T-helper 17 cell (primary cell): ENCODE measurements at regions not wholly inside any gene's neighbourhood (a gene's known extent, or its start where the extent isn't known, plus 50 kb on each side); places are given as distances from the start of the nearest gene placed in this dataset.
A peak's percentile ranks its signal among the peaks of the same experiment; 100 is the strongest.
"Not testable (repeated sequence)": the region's sequence is repeated elsewhere in the genome, so short reads cannot be mapped to it uniquely, and the experiment has no call there.

Source experiments
- ATAC-seq: fragments of 150-1000 bp; cut with Tn5 transposase; 2 replicates; pipeline ENCODE4 v1.10.0; 2021; ENCODE audit warnings: mild to moderate bottlenecking, moderate library complexity
- DNase-seq, 3 donors: peaks; one replicate each; pipeline versions ENCODE4 v3.0.0 to v3.0.0-alpha.2; 2020 to 2021
- H3K9me3 ChIP-seq: one replicate; pipeline ENCODE4 v1.7.0; 2013; ENCODE audit warnings: low read length, mild to moderate bottlenecking; ENCODE audit not compliant: control insufficient read depth, poor library complexity, severe bottlenecking
- H3K27ac Mint-ChIP-seq: one replicate; pipeline ENCODE4 v1.8.0; 2022; ENCODE audit warnings: mild to moderate bottlenecking, moderate library complexity, mixed read lengths
- H3K27me3 Mint-ChIP-seq: one replicate; pipeline ENCODE4 v1.8.0; 2022; ENCODE audit warnings: mixed read lengths
- H3K36me3 Mint-ChIP-seq: one replicate; pipeline ENCODE4 v1.8.0; 2022; ENCODE audit warnings: low read depth, mixed read lengths
- H3K4me1 Mint-ChIP-seq: one replicate; pipeline ENCODE4 v1.8.0; 2022; ENCODE audit warnings: mild to moderate bottlenecking, mixed read lengths
- H3K4me3 Mint-ChIP-seq: one replicate; pipeline ENCODE4 v1.8.0; 2022; ENCODE audit warnings: mild to moderate bottlenecking, moderate library complexity, mixed read lengths

DNA sequence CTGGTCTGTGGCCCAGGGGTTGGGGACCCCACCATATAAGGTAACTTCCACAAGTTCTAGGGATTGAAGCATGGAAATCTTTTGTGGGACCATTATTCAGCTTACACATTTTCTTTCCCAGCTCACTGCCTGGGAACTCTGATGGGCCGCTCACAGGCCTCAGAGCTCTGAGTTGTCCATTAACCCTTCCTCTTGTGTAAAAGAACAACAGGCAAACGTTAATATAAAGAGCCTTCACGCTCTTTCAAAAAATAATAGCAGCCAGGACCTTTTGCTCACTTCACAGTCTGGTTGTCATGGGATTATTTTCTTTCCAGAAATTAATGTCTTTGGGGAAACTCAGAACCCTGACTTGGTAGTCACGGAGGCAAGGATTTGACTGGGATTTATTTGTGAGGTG, 443.3 kb downstream of the AGTPBP1 start:
- H3K36me3 Mint-ChIP-seq = no peaks in the 10 kb centered on the region
- no peak overlapping the region for H3K27ac Mint-ChIP-seq
- H3K27me3 Mint-ChIP-seq = peaks cover under 1% of the 10 kb centered on the region
- H3K9me3 ChIP-seq = no peaks in the 10 kb centered on the region
- H3K4me3 Mint-ChIP-seq = no peak overlapping the region
- ATAC-seq (no peak), DNase-seq (no peak)
- no peaks in the 10 kb centered on the region for H3K4me1 Mint-ChIP-seq

DNA sequence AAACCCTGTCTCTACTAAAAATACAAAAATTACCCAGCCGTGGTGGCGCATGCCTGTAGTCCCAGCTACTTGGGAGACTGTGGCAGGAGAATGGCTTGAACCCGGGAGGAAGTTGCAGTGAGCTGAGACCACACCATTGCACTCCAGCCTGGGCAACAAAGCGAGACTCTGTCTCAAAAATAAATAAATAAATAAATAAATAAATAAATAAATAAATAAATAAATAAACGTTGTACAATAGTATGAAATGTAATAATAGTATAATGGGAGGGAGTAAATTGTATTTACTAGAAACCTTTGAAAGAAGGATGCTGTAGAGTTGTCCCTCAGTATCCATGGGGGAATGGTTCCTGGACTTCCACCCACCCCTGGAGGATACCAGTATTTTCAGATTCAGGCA, 446.5 kb downstream of the AGTPBP1 start:
- not testable (repeated sequence) for H3K36me3 Mint-ChIP-seq, H3K27ac Mint-ChIP-seq

DNA sequence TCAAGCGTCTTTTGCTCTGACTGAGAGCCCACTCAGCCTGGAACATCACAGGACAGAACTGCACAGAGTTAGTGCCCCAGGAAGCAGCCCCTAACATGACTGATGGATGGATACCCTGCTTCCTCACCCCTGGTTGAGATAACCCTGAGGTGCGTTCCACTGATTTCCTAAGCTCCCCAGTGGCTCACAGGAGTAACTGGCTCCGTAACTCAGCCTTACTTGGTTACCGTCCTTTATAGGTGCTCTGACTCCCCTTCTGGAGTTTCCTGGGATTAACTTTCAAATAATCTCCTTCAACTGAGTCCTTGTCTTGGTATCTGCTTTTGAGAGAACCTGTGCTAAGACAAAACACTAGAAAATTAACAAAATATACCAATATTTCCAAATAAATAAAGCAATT, 449.5 kb downstream of the AGTPBP1 start:
- ATAC-seq (no peak), DNase-seq (no peak)
- no peak overlapping the region for H3K4me3 Mint-ChIP-seq
- no peaks in the 10 kb centered on the region for H3K9me3 ChIP-seq
- no peaks in the 10 kb centered on the region for H3K36me3 Mint-ChIP-seq
- H3K27me3 Mint-ChIP-seq = peaks cover 11% of the 10 kb centered on the region
- H3K27ac Mint-ChIP-seq = no peak overlapping the region
- H3K4me1 Mint-ChIP-seq = peaks cover 8% of the 10 kb centered on the region

More for the DNA sequence above, 446.5 kb downstream of the AGTPBP1 start:
- DNase-seq, H3K9me3 ChIP-seq, H3K4me3 Mint-ChIP-seq, ATAC-seq, H3K4me1 Mint-ChIP-seq: not testable (repeated sequence)
- H3K27me3 Mint-ChIP-seq = peaks cover 11% of the 10 kb centered on the region

DNA sequence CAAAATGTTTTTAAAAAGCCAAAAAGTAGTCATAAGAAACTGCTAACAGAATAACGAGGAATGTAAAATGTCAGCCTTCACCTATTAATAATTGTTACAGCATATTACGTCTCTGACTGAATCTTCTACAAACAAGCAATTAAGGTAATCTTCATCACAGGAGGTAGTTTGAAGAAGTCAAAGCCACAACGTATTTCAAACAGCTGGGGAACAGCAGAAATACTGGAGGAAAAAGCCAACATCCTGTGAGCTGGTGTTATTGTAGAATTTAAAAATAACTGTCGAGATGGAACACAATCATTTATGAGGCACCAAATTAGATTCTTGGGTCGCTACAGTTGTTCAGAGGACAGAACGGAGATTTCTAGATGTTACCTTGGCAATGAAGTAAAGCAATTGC, 450.5 kb downstream of the AGTPBP1 start:
- no peak for ATAC-seq
- no peaks in the 10 kb centered on the region for H3K36me3 Mint-ChIP-seq

DNA sequence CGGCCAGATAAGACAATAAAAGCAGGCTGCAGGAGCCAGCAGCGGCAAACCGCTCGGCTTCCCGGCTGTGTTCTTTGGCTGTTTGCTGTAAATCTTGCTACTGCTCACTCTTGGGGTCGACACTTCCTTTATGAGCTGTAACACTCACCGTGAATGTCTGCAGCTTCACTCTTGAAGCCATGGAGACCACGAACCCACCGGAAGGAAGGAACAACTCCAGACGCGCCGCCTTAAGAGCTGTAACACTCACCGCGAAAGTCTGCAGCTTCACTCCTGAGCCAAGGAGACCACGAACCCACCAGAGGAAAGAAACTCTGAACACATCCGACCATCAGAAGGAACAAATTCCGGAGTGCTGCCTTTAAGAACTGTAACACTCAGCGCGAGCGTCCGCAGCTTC, 451.7 kb downstream of the AGTPBP1 start:
- peaks cover 8% of the 10 kb centered on the region for H3K4me1 Mint-ChIP-seq
- H3K36me3 Mint-ChIP-seq = no peaks in the 10 kb centered on the region
- no peaks in the 10 kb centered on the region for H3K9me3 ChIP-seq
- H3K4me3 Mint-ChIP-seq = no peak overlapping the region
- no peak for DNase-seq
- peak; percentile 18 for ATAC-seq
- H3K27ac Mint-ChIP-seq = no peak overlapping the region
- H3K27me3 Mint-ChIP-seq = peaks cover 11% of the 10 kb centered on the region

More for the DNA sequence above, 450.5 kb downstream of the AGTPBP1 start:
- DNase-seq = no peak
- no peaks in the 10 kb centered on the region for H3K9me3 ChIP-seq
- no peak overlapping the region for H3K4me3 Mint-ChIP-seq
- no peak overlapping the region for H3K27ac Mint-ChIP-seq
- H3K27me3 Mint-ChIP-seq = peaks cover 11% of the 10 kb centered on the region
- peaks cover 8% of the 10 kb centered on the region for H3K4me1 Mint-ChIP-seq

DNA sequence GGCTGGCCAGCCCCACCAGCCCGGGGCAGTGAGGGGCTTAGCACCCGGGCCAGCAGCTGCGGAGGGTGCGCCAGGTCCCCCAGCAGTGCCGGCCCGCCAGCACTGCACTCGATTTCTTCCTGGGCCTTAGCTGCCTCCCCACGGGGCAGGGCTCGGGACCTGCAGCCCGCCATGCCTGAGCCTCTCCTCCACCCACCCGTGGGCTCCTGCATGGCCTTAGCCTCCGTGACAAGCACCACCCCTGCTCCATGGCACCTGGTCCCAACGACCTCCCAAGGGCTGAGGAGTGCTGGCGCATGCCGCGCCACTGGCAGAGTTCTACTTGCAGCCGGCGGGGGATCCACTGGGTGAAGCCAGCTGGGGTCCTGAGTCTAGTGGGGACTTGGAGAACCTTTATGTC, 452.6 kb downstream of the AGTPBP1 start:
- H3K4me3 Mint-ChIP-seq = no peak overlapping the region
- H3K36me3 Mint-ChIP-seq = no peaks in the 10 kb centered on the region
- DNase-seq (no peak), ATAC-seq (no peak)
- H3K9me3 ChIP-seq = no peaks in the 10 kb centered on the region
- H3K4me1 Mint-ChIP-seq = peaks cover 8% of the 10 kb centered on the region
- H3K27me3 Mint-ChIP-seq = peaks cover 11% of the 10 kb centered on the region
- H3K27ac Mint-ChIP-seq = no peak overlapping the region

DNA sequence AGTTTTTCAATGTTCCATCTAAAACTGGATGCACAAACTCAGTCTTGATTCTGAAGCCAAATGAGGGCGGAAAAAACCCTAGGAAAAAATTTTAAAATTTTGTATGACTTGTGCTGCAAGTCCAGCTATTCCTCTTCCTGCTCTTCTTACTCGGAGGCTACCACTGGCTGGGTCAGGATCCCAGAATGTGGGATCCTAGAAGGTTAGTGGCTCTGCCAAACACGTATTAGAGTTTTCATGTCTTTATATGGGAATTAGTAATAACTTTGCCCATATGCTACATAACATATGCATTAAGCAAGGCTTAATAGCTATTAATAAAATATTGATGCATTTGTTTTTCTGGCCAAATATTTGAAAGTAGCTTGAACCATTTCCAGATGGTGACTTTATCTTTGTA, 458.3 kb downstream of the AGTPBP1 start:
- no peak for ATAC-seq
- no peak for DNase-seq
- H3K27me3 Mint-ChIP-seq = no peaks in the 10 kb centered on the region

DNA sequence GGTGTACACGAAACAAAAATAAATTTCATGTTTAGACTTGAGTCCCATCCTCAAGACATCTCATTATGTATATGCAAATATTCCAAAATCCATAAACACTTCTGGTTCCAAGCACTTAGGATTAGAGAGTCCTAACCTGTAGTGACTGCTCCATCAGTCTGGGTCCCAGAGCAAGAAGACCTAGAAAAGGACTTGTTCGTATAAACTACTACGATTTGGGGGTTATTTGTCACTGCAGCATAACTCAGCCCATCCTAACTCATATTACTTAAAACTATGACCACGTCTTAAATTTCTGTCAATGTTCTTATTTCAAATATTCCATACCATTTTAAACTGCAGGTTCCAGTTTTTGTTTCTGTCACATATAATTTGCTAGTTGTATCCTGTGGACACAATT, 463.0 kb downstream of the AGTPBP1 start:
- H3K9me3 ChIP-seq = no peaks in the 10 kb centered on the region
- no peaks in the 10 kb centered on the region for H3K4me1 Mint-ChIP-seq
- no peaks in the 10 kb centered on the region for H3K36me3 Mint-ChIP-seq
- DNase-seq (no peak), ATAC-seq (no peak)
- no peak overlapping the region for H3K27ac Mint-ChIP-seq
- no peak overlapping the region for H3K4me3 Mint-ChIP-seq
- peaks cover 6% of the 10 kb centered on the region for H3K27me3 Mint-ChIP-seq

More for the DNA sequence above, 458.3 kb downstream of the AGTPBP1 start:
- H3K9me3 ChIP-seq = no peaks in the 10 kb centered on the region
- Mint-ChIP-seq H3K4me3 (no peak overlapping the region), H3K4me1 (no peaks in the 10 kb centered on the region), H3K36me3 (no peaks in the 10 kb centered on the region), H3K27ac (no peak overlapping the region)

DNA sequence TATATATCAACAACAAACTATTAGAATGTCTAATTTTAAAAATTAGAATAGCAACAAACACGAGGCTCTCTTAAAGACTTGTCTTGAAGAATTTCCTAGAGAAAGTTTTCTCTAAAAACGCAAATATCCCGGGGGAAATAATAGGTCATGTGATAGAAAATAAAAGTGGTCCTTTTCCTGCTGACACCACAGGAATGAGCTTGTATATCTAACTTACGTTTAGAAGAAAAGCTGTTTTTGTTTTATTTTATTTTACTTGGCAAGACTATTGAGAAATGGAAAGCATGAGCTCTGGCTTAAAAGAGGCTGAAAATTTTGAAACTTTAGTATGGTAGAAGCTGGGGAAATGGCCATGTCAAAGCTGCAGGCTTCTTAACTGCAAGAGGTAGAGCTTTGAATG, 465.0 kb downstream of the AGTPBP1 start:
- no peak overlapping the region for H3K27ac Mint-ChIP-seq
- no peaks in the 10 kb centered on the region for H3K9me3 ChIP-seq
- H3K36me3 Mint-ChIP-seq = no peaks in the 10 kb centered on the region
- no peaks in the 10 kb centered on the region for H3K4me1 Mint-ChIP-seq
- no peak for DNase-seq
- no peak for ATAC-seq
- peaks cover 15% of the 10 kb centered on the region for H3K27me3 Mint-ChIP-seq
- no peak overlapping the region for H3K4me3 Mint-ChIP-seq

DNA sequence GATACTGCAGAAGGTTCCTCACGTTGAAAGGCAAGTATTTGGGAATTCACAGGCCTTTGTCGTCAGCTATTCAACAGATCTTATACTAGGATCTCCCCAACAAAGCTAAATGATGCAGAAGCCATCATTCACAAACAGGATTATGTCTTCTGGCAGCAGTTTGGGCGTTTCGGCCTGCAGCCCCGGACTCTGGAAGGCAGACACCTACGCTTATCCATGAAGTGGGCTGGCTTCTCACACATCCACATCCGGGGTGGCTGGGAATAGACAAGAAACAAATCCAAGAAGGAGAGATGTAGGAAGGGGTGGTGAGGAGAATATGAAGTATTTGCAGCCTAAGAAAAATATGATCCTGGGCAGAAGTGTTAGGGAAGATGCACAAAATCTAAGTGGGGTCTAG, 471.9 kb downstream of the AGTPBP1 start:
- H3K27ac Mint-ChIP-seq = no peak overlapping the region
- H3K36me3 Mint-ChIP-seq = no peaks in the 10 kb centered on the region
- no peak for ATAC-seq
- H3K4me1 Mint-ChIP-seq = no peaks in the 10 kb centered on the region
- peaks cover 27% of the 10 kb centered on the region for H3K27me3 Mint-ChIP-seq
- H3K4me3 Mint-ChIP-seq = no peak overlapping the region
- no peak for DNase-seq
- H3K9me3 ChIP-seq = no peaks in the 10 kb centered on the region

DNA sequence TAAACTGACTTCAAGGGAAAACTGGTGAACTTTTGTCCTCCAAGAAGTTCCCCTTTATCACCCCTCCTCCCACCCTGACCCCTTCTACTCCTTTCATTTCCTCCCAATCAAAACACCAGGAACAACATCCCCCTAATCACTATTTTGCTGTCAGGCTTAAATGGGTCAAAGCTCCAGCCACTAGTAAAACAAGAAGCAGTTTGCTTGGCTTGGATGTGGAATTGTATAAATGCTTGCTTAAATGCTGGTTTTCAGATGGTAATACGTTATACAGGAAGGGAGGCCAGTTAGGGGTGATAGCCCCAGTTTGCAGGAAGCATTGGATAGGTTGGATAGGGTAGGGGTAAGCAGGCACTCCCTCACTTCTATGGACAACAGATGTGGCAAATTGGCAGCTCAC, 473.6 kb downstream of the AGTPBP1 start:
- Mint-ChIP-seq H3K4me3 (no peak overlapping the region), H3K27ac (no peak overlapping the region), H3K36me3 (no peaks in the 10 kb centered on the region), H3K27me3 (peaks cover 27% of the 10 kb centered on the region), H3K4me1 (no peaks in the 10 kb centered on the region)
- H3K9me3 ChIP-seq = no peaks in the 10 kb centered on the region
- DNase-seq (no peak), ATAC-seq (no peak)

DNA sequence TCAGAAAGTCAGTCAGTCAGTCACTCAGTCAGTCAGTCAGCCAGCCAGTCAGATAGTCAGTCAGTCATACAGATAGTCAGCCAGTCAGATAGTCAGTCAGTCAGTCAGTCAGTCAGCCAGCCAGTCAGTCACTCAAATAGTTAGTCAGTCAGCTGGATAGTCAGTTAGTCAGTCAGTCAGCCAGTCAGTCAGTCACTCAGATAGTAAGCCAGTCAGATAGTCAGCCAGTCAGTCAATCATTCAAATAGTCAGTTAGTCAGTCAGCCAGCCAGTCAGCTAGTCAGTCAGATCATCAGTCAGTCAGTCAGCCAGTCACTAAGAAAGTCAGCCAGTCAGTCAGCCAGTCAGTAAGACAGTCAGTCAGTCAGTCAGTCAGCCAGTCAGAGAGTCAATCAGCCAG, 477.1 kb downstream of the AGTPBP1 start:
- Mint-ChIP-seq H3K4me1 (no peaks in the 10 kb centered on the region), H3K36me3 (no peaks in the 10 kb centered on the region), H3K27me3 (peaks cover 21% of the 10 kb centered on the region)

DNA sequence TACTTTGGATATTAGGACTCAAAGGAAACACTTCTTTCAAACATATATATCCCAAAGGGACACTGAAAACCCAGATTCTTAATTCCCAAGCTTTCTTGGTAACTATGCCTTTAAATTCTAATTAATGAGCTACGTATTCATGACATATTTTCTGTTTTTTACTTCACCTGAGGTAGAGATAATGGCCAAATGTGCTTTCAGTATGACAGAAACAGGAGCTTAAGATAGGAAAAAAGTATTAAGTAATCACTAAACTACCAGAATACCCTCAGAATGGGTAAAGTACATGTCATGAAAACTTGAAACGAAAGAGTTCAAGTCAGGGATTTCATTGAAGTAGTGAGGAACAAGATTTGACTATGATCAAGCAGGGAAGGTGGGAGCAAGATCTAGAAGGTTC, 478.5 kb downstream of the AGTPBP1 start:
- ATAC-seq (no peak), DNase-seq (no peak)
- Mint-ChIP-seq H3K36me3 (no peaks in the 10 kb centered on the region), H3K4me3 (no peak overlapping the region), H3K27me3 (peaks cover 17% of the 10 kb centered on the region), H3K27ac (no peak overlapping the region), H3K4me1 (no peaks in the 10 kb centered on the region)
- no peaks in the 10 kb centered on the region for H3K9me3 ChIP-seq

More for the DNA sequence above, 477.1 kb downstream of the AGTPBP1 start:
- Mint-ChIP-seq H3K4me3 (no peak overlapping the region), H3K27ac (no peak overlapping the region)
- ATAC-seq (no peak), DNase-seq (no peak)
- H3K9me3 ChIP-seq = no peaks in the 10 kb centered on the region

DNA sequence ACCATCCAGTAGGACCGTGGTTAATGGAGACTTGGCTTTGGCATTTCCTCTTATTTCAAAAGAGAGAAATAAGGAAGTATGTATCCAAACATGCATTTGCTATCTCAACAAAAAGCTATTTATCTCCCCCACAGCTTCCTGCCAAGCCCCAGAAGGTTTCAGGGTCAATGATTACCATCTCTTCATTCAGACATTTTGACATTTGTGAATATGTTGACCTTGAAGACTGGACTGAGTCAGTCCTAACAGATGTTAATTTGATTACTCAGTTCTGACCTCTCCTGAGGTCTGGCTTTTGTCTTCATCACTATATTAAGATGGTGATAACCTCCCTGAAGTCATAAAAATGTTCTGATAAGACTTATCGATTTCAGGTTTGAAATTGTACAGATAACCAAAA, 479.4 kb downstream of the AGTPBP1 start:
- ATAC-seq = no peak
- DNase-seq = no peak
- no peak overlapping the region for H3K4me3 Mint-ChIP-seq
- no peaks in the 10 kb centered on the region for H3K4me1 Mint-ChIP-seq
- H3K27ac Mint-ChIP-seq = no peak overlapping the region
- peaks cover 17% of the 10 kb centered on the region for H3K27me3 Mint-ChIP-seq
- H3K36me3 Mint-ChIP-seq = no peaks in the 10 kb centered on the region
- no peaks in the 10 kb centered on the region for H3K9me3 ChIP-seq
